ENCODE measurements at regions not wholly inside any gene's neighbourhood (a gene's known extent, or its start where the extent isn't known, plus 50 kb on each side); places are given as distances from the start of the nearest gene placed in this dataset.

DNA sequence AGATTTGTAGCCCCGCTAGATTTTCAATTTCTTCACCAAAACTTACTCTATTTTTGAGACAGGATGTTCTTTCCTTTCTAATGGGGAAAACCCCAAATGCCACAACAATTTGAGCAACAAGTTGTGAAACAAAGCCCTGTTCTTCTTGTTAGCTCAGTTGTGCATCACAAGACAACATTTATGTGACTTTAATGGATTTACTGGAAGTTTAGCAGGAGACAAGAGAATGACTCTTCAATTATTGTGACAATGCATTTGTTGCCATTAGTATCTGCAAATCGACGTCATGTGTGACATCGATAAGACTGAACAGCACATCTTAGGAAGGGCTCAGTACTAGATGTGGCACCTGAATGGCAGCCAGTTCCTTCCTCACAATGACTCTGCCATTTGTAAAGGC lies 1028.9 kb upstream of the TMEM132C start:
- Histone ChIP-seq H3K27ac (replicated peaks in 1 of 4) (no peak overlapping the region), H3K27me3 (peaks cover 0 to 8% (median 0%) of the 10 kb centered on the region in 4 donors), H3K4me3 (no peak overlapping the region), H3K9me3 (no peaks in the 10 kb centered on the region), H3K4me1 (no peaks in the 10 kb centered on the region), H3K36me3 (no peaks in the 10 kb centered on the region)
- WGBS: 79% methylated on average over 4 of the region's 4 CpGs
- TF ChIP-seq EP300 (IDR thresholded peaks at IDR 0.05) (no peak), POLR2A (IDR thresholded peaks at IDR 0.05; ENCODE audit: low read depth) (no peak), POLR2AphosphoS5 (IDR thresholded peaks at IDR 0.05) (no peak)
- TF ChIP-seq, protein P1, sequence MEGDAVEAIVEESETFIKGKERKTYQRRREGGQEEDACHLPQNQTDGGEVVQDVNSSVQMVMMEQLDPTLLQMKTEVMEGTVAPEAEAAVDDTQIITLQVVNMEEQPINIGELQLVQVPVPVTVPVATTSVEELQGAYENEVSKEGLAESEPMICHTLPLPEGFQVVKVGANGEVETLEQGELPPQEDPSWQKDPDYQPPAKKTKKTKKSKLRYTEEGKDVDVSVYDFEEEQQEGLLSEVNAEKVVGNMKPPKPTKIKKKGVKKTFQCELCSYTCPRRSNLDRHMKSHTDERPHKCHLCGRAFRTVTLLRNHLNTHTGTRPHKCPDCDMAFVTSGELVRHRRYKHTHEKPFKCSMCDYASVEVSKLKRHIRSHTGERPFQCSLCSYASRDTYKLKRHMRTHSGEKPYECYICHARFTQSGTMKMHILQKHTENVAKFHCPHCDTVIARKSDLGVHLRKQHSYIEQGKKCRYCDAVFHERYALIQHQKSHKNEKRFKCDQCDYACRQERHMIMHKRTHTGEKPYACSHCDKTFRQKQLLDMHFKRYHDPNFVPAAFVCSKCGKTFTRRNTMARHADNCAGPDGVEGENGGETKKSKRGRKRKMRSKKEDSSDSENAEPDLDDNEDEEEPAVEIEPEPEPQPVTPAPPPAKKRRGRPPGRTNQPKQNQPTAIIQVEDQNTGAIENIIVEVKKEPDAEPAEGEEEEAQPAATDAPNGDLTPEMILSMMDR (IDR thresholded peaks at IDR 0.05): no peak
- DNase-seq (ENCODE audit: extremely low spot score): no peak
- intact Hi-C loops (cut with DNase I): no loop called here

DNA sequence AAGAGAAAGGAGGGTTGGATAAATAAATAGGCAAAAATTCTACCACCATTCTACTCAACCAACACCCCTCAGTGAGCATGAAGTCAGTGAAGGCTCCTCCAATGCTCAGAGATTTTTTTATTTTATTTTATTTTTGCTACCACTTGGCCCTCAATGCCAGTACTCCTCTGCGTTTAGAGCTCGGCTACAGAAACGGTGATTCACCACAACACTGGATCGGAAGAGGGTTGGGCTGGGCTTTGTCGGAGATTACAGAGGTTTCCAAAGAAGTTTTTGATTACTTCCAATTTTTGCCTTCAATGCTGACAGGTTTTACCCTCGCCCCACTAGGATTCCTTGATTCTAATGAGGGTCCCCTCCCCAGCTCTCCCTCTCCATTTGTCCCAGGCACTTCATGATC lies 1027.2 kb upstream of the TMEM132C start:
- no peak for TF ChIP-seq EP300 (IDR thresholded peaks at IDR 0.05)
- no peak for TF ChIP-seq POLR2A (IDR thresholded peaks at IDR 0.05; ENCODE audit: low read depth)
- TF ChIP-seq, protein P1 (IDR thresholded peaks at IDR 0.05): no peak
- no peak for TF ChIP-seq POLR2AphosphoS5 (IDR thresholded peaks at IDR 0.05)
- H3K4me1 ChIP-seq: no peaks in the 10 kb centered on the region
- no peak for DNase-seq (ENCODE audit: extremely low spot score)
- H3K27ac ChIP-seq (replicated peaks in 1 of 4): no peak overlapping the region
- H3K36me3 ChIP-seq: no peaks in the 10 kb centered on the region
- peaks cover 0 to 8% (median 0%) of the 10 kb centered on the region in 4 donors for H3K27me3 ChIP-seq
- WGBS: 76% methylated on average over 6 of the region's 6 CpGs
- intact Hi-C loops (cut with DNase I): no loop called here
- no peaks in the 10 kb centered on the region for H3K9me3 ChIP-seq
- no peak overlapping the region for H3K4me3 ChIP-seq

DNA sequence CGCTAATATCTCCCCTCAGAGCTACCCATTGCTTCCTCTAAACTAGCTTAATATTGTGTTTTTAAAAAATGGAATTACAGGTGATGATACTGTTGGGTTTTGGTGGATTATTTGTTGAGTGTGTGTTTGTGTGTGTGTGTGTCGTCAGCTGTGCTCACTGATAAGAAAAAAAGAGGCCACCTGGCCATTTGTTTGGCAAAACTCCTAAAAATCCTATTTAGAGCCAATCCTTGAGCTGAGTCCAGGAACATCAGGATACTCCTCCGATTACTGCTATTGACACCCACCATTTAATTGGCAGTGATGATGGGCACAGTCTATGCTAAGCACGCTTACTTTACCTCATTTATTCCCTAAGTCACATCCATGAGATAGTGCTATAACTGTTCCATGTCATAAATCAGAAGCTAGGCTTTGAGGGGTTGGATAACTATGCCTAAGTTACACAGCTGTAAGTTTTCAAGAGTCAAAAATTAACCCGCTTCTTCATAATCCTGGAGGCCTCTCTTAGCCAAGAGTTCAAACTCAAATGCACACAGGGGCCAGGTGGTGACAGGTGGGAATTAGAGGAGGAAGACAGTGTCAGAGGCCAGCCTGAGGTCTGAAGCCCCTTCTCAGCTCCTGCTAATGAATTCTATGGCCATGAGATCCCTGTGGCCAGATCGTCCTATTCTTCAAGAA lies 1026.6 kb upstream of the TMEM132C start:
- TF ChIP-seq POLR2A (IDR thresholded peaks at IDR 0.05; ENCODE audit: low read depth): no peak
- no peak for TF ChIP-seq POLR2AphosphoS5 (IDR thresholded peaks at IDR 0.05)
- no peak for TF ChIP-seq EP300 (IDR thresholded peaks at IDR 0.05)
- TF ChIP-seq, protein P1 (IDR thresholded peaks at IDR 0.05): no peak
- H3K4me1 ChIP-seq: no peaks in the 10 kb centered on the region
- WGBS: 62% methylated on average over 6 of the region's 6 CpGs
- no peak for DNase-seq (ENCODE audit: extremely low spot score)
- no peaks in the 10 kb centered on the region for H3K36me3 ChIP-seq
- peaks cover 0 to 8% (median 0%) of the 10 kb centered on the region in 4 donors for H3K27me3 ChIP-seq
- H3K27ac ChIP-seq (replicated peaks in 1 of 4): no peak overlapping the region
- intact Hi-C loops (cut with DNase I): no loop called here
- H3K9me3 ChIP-seq: no peaks in the 10 kb centered on the region
- no peak overlapping the region for H3K4me3 ChIP-seq

DNA sequence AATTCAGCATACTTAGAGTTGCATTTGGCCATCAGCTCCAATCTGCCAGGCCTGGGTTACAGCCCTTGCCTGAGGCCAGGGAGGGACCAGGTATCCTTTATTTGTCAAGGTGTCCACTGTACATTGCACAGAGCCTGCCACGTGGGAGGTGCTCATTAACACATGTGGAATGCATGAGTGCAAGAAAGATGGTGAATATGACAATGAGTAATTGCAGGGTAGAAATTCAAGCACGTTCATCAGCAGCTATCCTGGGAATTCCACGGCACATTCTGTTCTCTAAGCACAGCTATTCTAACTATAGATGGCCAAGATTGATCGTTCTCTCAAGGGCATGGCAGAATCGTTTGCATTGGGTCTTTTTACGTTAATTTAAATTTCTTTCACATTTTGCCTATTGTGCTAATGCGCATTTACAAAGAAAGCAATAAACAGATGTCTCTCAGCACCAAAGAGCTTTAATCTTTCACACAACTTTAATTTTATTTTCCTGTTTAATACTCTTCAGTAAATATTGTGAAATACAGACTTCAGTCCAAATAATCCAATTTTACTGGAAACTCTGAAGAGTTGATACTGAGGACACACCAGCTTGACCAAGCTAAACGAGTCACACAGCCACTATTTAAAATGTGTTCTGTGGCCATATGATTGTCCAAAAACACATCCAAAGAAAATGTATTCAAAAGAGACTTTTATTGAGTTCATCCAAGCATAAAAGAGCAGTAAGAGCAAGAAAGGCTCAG lies 1025.7 kb upstream of the TMEM132C start:
- H3K4me1 ChIP-seq: no peaks in the 10 kb centered on the region
- H3K9me3 ChIP-seq: no peaks in the 10 kb centered on the region
- H3K36me3 ChIP-seq: no peaks in the 10 kb centered on the region
- H3K4me3 ChIP-seq: no peak overlapping the region
- no peak overlapping the region for H3K27ac ChIP-seq (replicated peaks in 1 of 4)
- 56% methylated on average over 8 of the region's 8 CpGs for WGBS
- peaks cover 0 to 8% (median 0%) of the 10 kb centered on the region in 4 donors for H3K27me3 ChIP-seq
- TF ChIP-seq POLR2AphosphoS5 (IDR thresholded peaks at IDR 0.05): no peak
- no peak for TF ChIP-seq EP300 (IDR thresholded peaks at IDR 0.05)
- no peak for TF ChIP-seq POLR2A (IDR thresholded peaks at IDR 0.05; ENCODE audit: low read depth)
- TF ChIP-seq, protein P1 (IDR thresholded peaks at IDR 0.05): no peak
- DNase-seq (ENCODE audit: extremely low spot score): no peak
- intact Hi-C loops (cut with DNase I): no loop called here
